Body of pancreas (tissue), 4 donors: ENCODE measurements at regions not wholly inside any gene's neighbourhood (a gene's known extent, or its start where the extent isn't known, plus 50 kb on each side); places are given as distances from the start of the nearest gene placed in this dataset.

Experiments
- ATAC-seq: fragments of 150-250 bp; one replicate; pipeline ENCODE4 v1.9.1; 2016
- DNase-seq, 4 donors: peaks; one replicate each; pipeline ENCODE4 v3.0.0-alpha.2; 2019
- H3K27ac ChIP-seq, 4 donors: fragments of 200-600 bp; sonication (generic); 1 replicate in 3 of 4; 2 replicates in 1 of 4; pipeline versions ENCODE4 v1.5.1 to v1.6.1; 2016 to 2019; ENCODE audit warnings: mild to moderate bottlenecking in 1 of 4, mixed read lengths in 1 of 4, moderate library complexity in 1 of 4
- H3K27me3 ChIP-seq, 2 donors: fragments of 200-600 bp; sonication (generic); one replicate each; pipeline ENCODE4 v1.6.0; 2016; ENCODE audit warnings: mild to moderate bottlenecking in 1 of 2
- H3K36me3 ChIP-seq, 2 donors: fragments of 200-600 bp; sonication (generic); replicated peaks in 1 of 2; 2 replicates each; pipeline ENCODE4 v1.5.1; 2016; ENCODE audit warnings: low read depth in 2 of 2; ENCODE audit not compliant: insufficient read depth in 1 of 2
- H3K4me1 ChIP-seq: fragments of 200-600 bp; sonication (generic); one replicate; pipeline ENCODE4 v1.6.0; 2016
- H3K4me3 ChIP-seq, 2 donors: fragments of 200-600 bp; sonication (generic); 1 replicate in 1 of 2; 2 replicates in 1 of 2; pipeline ENCODE4 v1.5.1; 2016 to 2019
- H3K9me3 ChIP-seq, 3 donors: fragments of 200-600 bp; sonication (generic); 1 replicate in 2 of 3; 2 replicates in 1 of 3; pipeline ENCODE4 v1.5.1; 2016
- POLR2A ChIP-seq, 3 donors: fragments of 450-650 bp; IDR thresholded peaks; one replicate each; pipeline ENCODE4 v1.6.1; 2016; ENCODE audit warnings: antibody characterized with exemption in 3 of 3, mild to moderate bottlenecking in 2 of 3
- WGBS, 2 donors: methylation state at CpG; one replicate each; pipeline ENCODE4 v1.1.5; 2017; 5-methylcytosine and 5-hydroxymethylcytosine counted together
- intact Hi-C: fragments of 100-400 bp; cut with DNase I; formaldehyde crosslinking; loops from one replicate; pipeline ENCODE4 v1.15.1; 2023
- TF ChIP-seq, protein P1 (sequence below), 7 experiments: fragments of 450-650 bp in 4 of 7; fragments of 200-600 bp in 3 of 7; sonication (generic) in 3 of 7; IDR thresholded peaks; one replicate each; pipeline ENCODE4 v1.5.1; 2016 to 2019; ENCODE audit warnings: antibody characterized with exemption in 7 of 7

DNA sequence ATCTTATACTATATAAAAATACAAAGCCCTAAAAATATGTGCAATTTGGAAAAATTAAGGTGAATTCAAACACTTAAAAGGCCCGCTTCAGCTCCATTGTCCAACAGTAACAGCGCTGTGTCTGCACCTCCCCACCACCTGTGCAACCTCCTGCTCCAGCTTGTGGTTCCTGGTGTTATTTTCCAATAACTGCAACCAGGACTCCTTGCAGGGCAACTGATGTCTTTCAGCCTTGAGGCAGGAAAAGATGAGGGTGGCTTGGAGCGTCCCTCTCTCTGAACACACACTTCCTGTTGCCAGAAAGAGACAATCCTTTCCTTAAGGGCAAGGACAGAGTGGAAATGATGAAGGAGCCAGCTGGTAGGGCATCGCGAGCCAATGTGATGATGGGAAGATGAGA is 336.0 kb downstream of the GLRX3 start:
- DNase-seq, result no peak
- H3K27me3 ChIP-seq, result no peaks in the 10 kb centered on the region
- H3K36me3 ChIP-seq, result no peaks in the 10 kb centered on the region
- H3K9me3 ChIP-seq, result no peaks in the 10 kb centered on the region
- H3K27ac ChIP-seq, result no peak overlapping the region
- TF ChIP-seq POLR2A (IDR thresholded peaks at IDR 0.05), result no peak
- TF ChIP-seq, protein P1, sequence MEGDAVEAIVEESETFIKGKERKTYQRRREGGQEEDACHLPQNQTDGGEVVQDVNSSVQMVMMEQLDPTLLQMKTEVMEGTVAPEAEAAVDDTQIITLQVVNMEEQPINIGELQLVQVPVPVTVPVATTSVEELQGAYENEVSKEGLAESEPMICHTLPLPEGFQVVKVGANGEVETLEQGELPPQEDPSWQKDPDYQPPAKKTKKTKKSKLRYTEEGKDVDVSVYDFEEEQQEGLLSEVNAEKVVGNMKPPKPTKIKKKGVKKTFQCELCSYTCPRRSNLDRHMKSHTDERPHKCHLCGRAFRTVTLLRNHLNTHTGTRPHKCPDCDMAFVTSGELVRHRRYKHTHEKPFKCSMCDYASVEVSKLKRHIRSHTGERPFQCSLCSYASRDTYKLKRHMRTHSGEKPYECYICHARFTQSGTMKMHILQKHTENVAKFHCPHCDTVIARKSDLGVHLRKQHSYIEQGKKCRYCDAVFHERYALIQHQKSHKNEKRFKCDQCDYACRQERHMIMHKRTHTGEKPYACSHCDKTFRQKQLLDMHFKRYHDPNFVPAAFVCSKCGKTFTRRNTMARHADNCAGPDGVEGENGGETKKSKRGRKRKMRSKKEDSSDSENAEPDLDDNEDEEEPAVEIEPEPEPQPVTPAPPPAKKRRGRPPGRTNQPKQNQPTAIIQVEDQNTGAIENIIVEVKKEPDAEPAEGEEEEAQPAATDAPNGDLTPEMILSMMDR (IDR thresholded peaks at IDR 0.05), result no peak
- no peak for ATAC-seq
- WGBS, 2 donors, result 82% methylated on average over 5 of the region's 5 CpGs
- intact Hi-C loops, result no loop called here
- H3K4me1 ChIP-seq, result no peaks in the 10 kb centered on the region
- H3K4me3 ChIP-seq, result no peak overlapping the region

DNA sequence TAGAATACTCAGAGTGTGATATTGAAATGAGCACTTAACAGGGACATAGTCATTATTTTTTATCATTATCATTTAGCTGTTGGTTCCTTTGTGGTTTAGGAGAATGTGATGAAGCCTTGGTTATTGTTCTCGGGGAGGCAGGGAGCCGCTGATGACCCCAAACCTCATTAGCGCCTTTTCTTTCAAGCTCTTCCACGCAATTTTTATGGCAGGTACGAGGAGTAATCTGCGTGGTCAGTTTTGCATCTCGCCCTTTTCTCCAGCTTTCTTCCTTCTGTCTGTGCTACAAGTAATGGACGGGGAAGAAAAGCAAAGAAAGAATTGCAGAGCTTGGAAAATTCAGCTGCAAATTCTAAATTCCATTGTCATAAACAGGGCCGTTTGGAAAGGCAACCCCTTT is 338.4 kb downstream of the GLRX3 start:
- intact Hi-C loops, result no loop called here
- no peak for DNase-seq
- no peak for ATAC-seq
- 70 to 71% methylated on average over 9 of the region's 9 CpGs for WGBS, 2 donors
- TF ChIP-seq, protein P1 (IDR thresholded peaks at IDR 0.05), result no peak
- TF ChIP-seq POLR2A (IDR thresholded peaks at IDR 0.05), result no peak
- Histone ChIP-seq H3K4me3 (no peak overlapping the region), H3K27me3 (no peaks in the 10 kb centered on the region), H3K9me3 (no peaks in the 10 kb centered on the region), H3K4me1 (no peaks in the 10 kb centered on the region), H3K36me3 (no peaks in the 10 kb centered on the region), H3K27ac (no peak overlapping the region)

DNA sequence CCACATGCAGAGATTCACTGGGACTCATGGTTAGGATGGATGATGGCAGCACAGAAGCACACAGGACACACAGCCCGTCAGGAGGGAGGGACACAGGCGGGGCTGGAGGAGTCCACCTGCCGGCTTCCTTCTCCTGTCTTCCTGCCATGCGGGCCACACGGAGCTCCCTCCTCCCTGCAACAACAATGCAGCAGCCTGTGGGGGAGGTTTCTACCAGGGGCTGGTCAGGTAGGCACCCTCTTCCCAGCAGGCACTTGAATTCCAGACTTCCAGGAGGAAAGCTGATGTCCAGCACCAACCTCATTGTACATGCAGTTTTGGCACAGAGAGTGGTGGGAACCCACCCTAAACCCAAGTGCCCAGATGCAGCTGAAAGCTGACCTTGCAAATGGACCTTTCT is 341.2 kb downstream of the GLRX3 start:
- H3K27ac ChIP-seq, result no peak overlapping the region
- intact Hi-C loops, result no loop called here
- ATAC-seq (no peak), DNase-seq (no peak)
- no peak overlapping the region for H3K4me3 ChIP-seq
- no peaks in the 10 kb centered on the region for H3K4me1 ChIP-seq
- no peak for TF ChIP-seq POLR2A (IDR thresholded peaks at IDR 0.05)
- TF ChIP-seq, protein P1 (IDR thresholded peaks at IDR 0.05), result no peak
- no peaks in the 10 kb centered on the region for H3K27me3 ChIP-seq
- WGBS, 2 donors, result 26% methylated on average over 5 of the region's 5 CpGs; no CpG with 5 or more reads in 1 of the 2 donors
- no peaks in the 10 kb centered on the region for H3K9me3 ChIP-seq
- H3K36me3 ChIP-seq, result no peaks in the 10 kb centered on the region

DNA sequence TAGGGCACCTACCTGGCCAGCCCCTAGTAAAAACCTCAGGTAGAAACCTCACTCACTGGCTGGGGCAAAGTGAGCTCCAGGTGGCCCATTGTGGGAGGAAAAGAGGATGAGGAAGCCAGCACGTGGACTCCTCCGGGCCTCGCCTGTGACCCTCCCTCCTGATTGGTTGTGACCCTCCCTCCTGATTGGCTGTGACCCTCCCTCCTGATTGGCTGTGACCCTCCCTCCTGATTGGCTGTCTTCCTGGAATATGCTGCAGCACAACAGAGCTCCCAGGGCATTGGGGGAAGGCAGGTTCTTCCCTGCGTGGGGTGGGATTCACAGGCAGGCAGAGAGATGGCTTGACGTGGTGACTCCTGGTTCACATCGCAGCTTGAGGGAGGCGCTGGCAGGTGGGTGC is 343.0 kb downstream of the GLRX3 start:
- 70 to 78% methylated on average over 7 of the region's 7 CpGs for WGBS, 2 donors
- no peak for ATAC-seq
- H3K27ac ChIP-seq, result no peak overlapping the region
- TF ChIP-seq POLR2A (IDR thresholded peaks at IDR 0.05), result no peak
- TF ChIP-seq, protein P1 (IDR thresholded peaks at IDR 0.05), result no peak
- no peaks in the 10 kb centered on the region for H3K27me3 ChIP-seq
- intact Hi-C loops, result no loop called here
- no peak for DNase-seq
- no peaks in the 10 kb centered on the region for H3K4me1 ChIP-seq
- no peaks in the 10 kb centered on the region for H3K9me3 ChIP-seq
- no peak overlapping the region for H3K4me3 ChIP-seq
- no peaks in the 10 kb centered on the region for H3K36me3 ChIP-seq

DNA sequence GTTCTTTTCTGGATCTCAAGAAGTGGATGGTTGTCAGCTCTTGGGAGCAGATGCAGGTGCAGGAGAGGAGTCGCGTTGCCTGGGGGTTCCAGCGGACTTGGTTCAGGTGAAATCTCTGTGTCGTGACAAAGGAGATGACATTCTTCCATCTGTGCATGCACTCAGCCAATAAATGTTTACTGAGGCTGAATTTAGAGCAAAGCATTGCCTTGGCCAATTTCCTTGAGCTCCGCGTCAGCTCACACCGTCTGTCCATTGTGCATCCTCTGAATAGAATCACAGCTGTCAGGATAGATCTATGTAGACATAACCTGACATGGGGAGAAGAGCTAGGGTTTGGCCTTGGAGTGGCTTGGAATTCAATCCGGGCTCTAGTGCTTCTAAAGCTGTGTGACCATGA is 343.7 kb downstream of the GLRX3 start:
- WGBS, 2 donors, result 57 to 65% methylated on average over 8 of the region's 8 CpGs
- Histone ChIP-seq H3K27ac (no peak overlapping the region), H3K36me3 (no peaks in the 10 kb centered on the region), H3K4me3 (no peak overlapping the region), H3K27me3 (no peaks in the 10 kb centered on the region), H3K9me3 (no peaks in the 10 kb centered on the region), H3K4me1 (no peaks in the 10 kb centered on the region)
- intact Hi-C loops, result no loop called here
- DNase-seq (no peak), ATAC-seq (no peak)
- TF ChIP-seq POLR2A (IDR thresholded peaks at IDR 0.05), result no peak
- TF ChIP-seq, protein P1 (IDR thresholded peaks at IDR 0.05), result no peak
